ENCODE measurements at regions not wholly inside any gene's neighbourhood (a gene's known extent, or its start where the extent isn't known, plus 50 kb on each side); places are given as distances from the start of the nearest gene placed in this dataset.

GRCh38 chr7:36802459-36803135 is 78.3 kb upstream of the AOAH start:
- H3K27ac ChIP-seq: no peak overlapping the region
- TF ChIP-seq, protein P1, sequence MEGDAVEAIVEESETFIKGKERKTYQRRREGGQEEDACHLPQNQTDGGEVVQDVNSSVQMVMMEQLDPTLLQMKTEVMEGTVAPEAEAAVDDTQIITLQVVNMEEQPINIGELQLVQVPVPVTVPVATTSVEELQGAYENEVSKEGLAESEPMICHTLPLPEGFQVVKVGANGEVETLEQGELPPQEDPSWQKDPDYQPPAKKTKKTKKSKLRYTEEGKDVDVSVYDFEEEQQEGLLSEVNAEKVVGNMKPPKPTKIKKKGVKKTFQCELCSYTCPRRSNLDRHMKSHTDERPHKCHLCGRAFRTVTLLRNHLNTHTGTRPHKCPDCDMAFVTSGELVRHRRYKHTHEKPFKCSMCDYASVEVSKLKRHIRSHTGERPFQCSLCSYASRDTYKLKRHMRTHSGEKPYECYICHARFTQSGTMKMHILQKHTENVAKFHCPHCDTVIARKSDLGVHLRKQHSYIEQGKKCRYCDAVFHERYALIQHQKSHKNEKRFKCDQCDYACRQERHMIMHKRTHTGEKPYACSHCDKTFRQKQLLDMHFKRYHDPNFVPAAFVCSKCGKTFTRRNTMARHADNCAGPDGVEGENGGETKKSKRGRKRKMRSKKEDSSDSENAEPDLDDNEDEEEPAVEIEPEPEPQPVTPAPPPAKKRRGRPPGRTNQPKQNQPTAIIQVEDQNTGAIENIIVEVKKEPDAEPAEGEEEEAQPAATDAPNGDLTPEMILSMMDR (conservative IDR thresholded peaks at IDR 0.05): no peak

- TF ChIP-seq, protein P1 (conservative IDR thresholded peaks at IDR 0.05): no peak
- H3K27ac ChIP-seq: no peak overlapping the region
These were observed 72.7 kb upstream of the AOAH start for GRCh38 chr7:36796850-36797536.

- TF ChIP-seq, protein P1 (conservative IDR thresholded peaks at IDR 0.05): no peak
- H3K27ac ChIP-seq: no peak overlapping the region
These were observed 71.2 kb upstream of the AOAH start for GRCh38 chr7:36795451-36796021.

DNA sequence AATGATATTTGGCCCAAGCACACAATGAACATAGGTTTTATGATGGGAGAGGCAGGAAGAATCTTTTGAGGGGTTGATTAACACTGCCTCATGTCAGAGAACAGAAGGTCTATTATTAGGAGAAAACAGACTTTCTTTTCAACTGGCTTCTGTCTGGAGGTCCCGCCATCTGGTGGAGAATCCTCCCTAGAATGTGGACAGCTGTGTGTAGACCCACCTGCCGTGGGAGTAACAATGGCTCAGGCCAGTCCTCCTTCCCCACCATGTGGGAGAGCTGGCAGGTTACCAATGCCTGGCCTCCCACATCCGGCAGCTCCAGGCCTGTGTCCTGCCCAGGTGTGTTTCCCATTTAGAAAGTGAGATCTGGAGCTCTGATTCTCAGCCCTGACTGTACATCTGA is 70.4 kb upstream of the AOAH start:
- no peak overlapping the region for H3K27ac ChIP-seq
- TF ChIP-seq, protein P1 (conservative IDR thresholded peaks at IDR 0.05): no peak

- H3K27ac ChIP-seq: no peak overlapping the region
- TF ChIP-seq, protein P1 (conservative IDR thresholded peaks at IDR 0.05): no peak
These were observed 68.1 kb upstream of the AOAH start for GRCh38 chr7:36792421-36792820.

GRCh38 chr7:36790311-36790787 is 66.1 kb upstream of the AOAH start:
- TF ChIP-seq, protein P1 (conservative IDR thresholded peaks at IDR 0.05): no peak

GRCh38 chr7:36788825-36789470 is 64.7 kb upstream of the AOAH start:
- H3K27ac ChIP-seq: no peak overlapping the region
- TF ChIP-seq, protein P1 (conservative IDR thresholded peaks at IDR 0.05): no peak

More at GRCh38 chr7:36790311-36790787, 66.1 kb upstream of the AOAH start:
- no peak overlapping the region for H3K27ac ChIP-seq

Measured in VCaP (cell line).